Panc1 (cell line): ENCODE measurements at regions not wholly inside any gene's neighbourhood (a gene's known extent, or its start where the extent isn't known, plus 50 kb on each side); places are given as distances from the start of the nearest gene placed in this dataset.

Experiments
- ATAC-seq: fragments of 200-7000 bp; cut with Tn5 transposase; 2 replicates; pipeline ENCODE4 v1.9.1; 2020; ENCODE audit warnings: mild to moderate bottlenecking, moderate library complexity
- BruUV-seq: library from RNA; stranded (reverse); fragments of 400-500 nt; replicated peaks from 2 replicates; lab custom pipeline; 2021; lab: Mats Ljungman, UMichigan
- CTCF ChIA-PET: fragments of 300-600 bp; sonication (Branson Sonifier 250); formaldehyde crosslinking; loops from one replicate; lab custom pipeline; 2022; ENCODE audit warnings: antibody characterized with exemption; lab: Charles Lee
- POLR2A ChIA-PET: fragments of 300-600 bp; sonication (Branson Sonifier 250); formaldehyde crosslinking; loops from one replicate; lab custom pipeline; 2022; ENCODE audit warnings: antibody characterized with exemption; lab: Charles Lee
- DNase-seq: peaks from one replicate; pipeline ENCODE4 v3.0.0-alpha.2; 2010; ENCODE audit warnings: low read depth, low spot score
- H3K27ac ChIP-seq: 2 replicates; pipeline ENCODE4 v1.5.1; 2011; ENCODE audit warnings: mild to moderate bottlenecking, low read length, inconsistent platforms
- H3K27me3 ChIP-seq: fragments of 200-500 bp; sonication (Bioruptor generic); 2 replicates; pipeline ENCODE4 v1.6.0; 2014; ENCODE audit warnings: low read length, inconsistent platforms; ENCODE audit not compliant: control insufficient read depth, insufficient read depth
- H3K36me3 ChIP-seq: fragments of 200-500 bp; sonication (Bioruptor generic); 2 replicates; pipeline ENCODE4 v1.5.1; 2014; ENCODE audit warnings: inconsistent platforms, mild to moderate bottlenecking, low read length, moderate library complexity; ENCODE audit not compliant: control insufficient read depth, insufficient read depth
- H3K4me1 ChIP-seq: 2 replicates; pipeline ENCODE4 v1.5.1; 2011; ENCODE audit warnings: inconsistent platforms, mild to moderate bottlenecking, low read length, moderate library complexity; ENCODE audit not compliant: control insufficient read depth, insufficient read depth
- H3K4me3 ChIP-seq, 2 experiments: 2 replicates each; pipeline ENCODE4 v1.5.1; 2011 to 2012; ENCODE audit warnings: low read depth in 2 of 2, low read length in 2 of 2, mild to moderate bottlenecking in 2 of 2, inconsistent platforms in 1 of 2, moderate library complexity in 1 of 2
- H3K9me3 ChIP-seq: fragments of 200-500 bp; sonication (Bioruptor generic); 2 replicates; pipeline ENCODE4 v1.5.1; 2014; ENCODE audit warnings: low read depth, mild to moderate bottlenecking, inconsistent platforms, low read length, moderate library complexity; ENCODE audit not compliant: control insufficient read depth, insufficient read depth
- CTCF ChIP-seq: fragments of 450-650 bp; IDR thresholded peaks from 2 replicates; pipeline ENCODE4 v1.5.1; 2017; ENCODE audit warnings: mild to moderate bottlenecking
- POLR2AphosphoS5 ChIP-seq: IDR thresholded peaks from 2 replicates; pipeline ENCODE4 v1.6.1; 2012; ENCODE audit warnings: mild to moderate bottlenecking, low read depth, low read length, moderate library complexity
- REST ChIP-seq, 2 experiments: IDR thresholded peaks; 2 replicates each; pipeline ENCODE4 v1.6.1; 2011 to 2012; ENCODE audit warnings: low read depth in 2 of 2, control low read depth in 1 of 2, low read length in 1 of 2, mild to moderate bottlenecking in 1 of 2, moderate library complexity in 1 of 2; ENCODE audit not compliant: insufficient read depth in 1 of 2
- SIN3A ChIP-seq: IDR thresholded peaks from 2 replicates; pipeline ENCODE4 v1.6.1; 2012; ENCODE audit warnings: low read depth, mild to moderate bottlenecking, low read length, moderate library complexity, borderline replicate concordance; ENCODE audit not compliant: insufficient read depth
- TCF7L2 ChIP-seq: IDR thresholded peaks from 2 replicates; pipeline ENCODE4 v1.6.1; 2011; ENCODE audit warnings: mild to moderate bottlenecking, low read depth, low read length, inconsistent platforms
- in situ Hi-C: cut with HindIII; loops from 2 replicates; pipeline ENCODE4 v1.10.0; 2016; ENCODE audit warnings: low sequenced_read_pairs, low pct_unique_long_range_greater_than_20kb
- intact Hi-C: fragments of 100-400 bp; cut with micrococcal nuclease; formaldehyde crosslinking; loops from one replicate; pipeline ENCODE4 v1.10.0; 2022; ENCODE audit not compliant: unreplicated experiment

- no peak overlapping the region for H3K27ac ChIP-seq
- no peak overlapping the region for H3K4me3 ChIP-seq
- TF ChIP-seq CTCF: no peak
- TF ChIP-seq REST (IDR thresholded peaks at IDR 0.05; ENCODE audit: insufficient read depth in 1 of 2, low read depth in 2 of 2, low read length in 1 of 2): no peak
- TF ChIP-seq TCF7L2: no peak
- TF ChIP-seq SIN3A: no peak
- ChIA-PET POLR2A (no interaction called here), CTCF (no interaction called here)
- ATAC-seq: no peak
- no peaks in the 10 kb centered on the region for H3K9me3 ChIP-seq
- H3K4me1 ChIP-seq: no peaks in the 10 kb centered on the region
- no peaks in the 10 kb centered on the region for H3K36me3 ChIP-seq
- no peaks in the 10 kb centered on the region for H3K27me3 ChIP-seq
- intact Hi-C loops (no loop called here), in situ Hi-C loops (no loop called here)
- BruUV-seq: no TSS peak
- no peak for DNase-seq
Measured at GRCh38 chr9:79037338-79037737, 534.4 kb upstream of the TLE4 start.

- no peaks in the 10 kb centered on the region for H3K27me3 ChIP-seq
- BruUV-seq: no TSS peak
- POLR2A ChIA-PET: no interaction called here
- DNase-seq (no peak), ATAC-seq (no peak)
- H3K9me3 ChIP-seq: no peaks in the 10 kb centered on the region
- intact Hi-C loops (no loop called here), in situ Hi-C loops (no loop called here)
- CTCF ChIA-PET: no interaction called here
- H3K4me3 ChIP-seq: no peak overlapping the region
- H3K36me3 ChIP-seq: no peaks in the 10 kb centered on the region
- no peaks in the 10 kb centered on the region for H3K4me1 ChIP-seq
- no peak overlapping the region for H3K27ac ChIP-seq
- no peak for TF ChIP-seq POLR2AphosphoS5
- no peak for TF ChIP-seq CTCF
- no peak for TF ChIP-seq SIN3A
- no peak for TF ChIP-seq TCF7L2
- no peak for TF ChIP-seq REST (IDR thresholded peaks at IDR 0.05; ENCODE audit: insufficient read depth in 1 of 2, low read depth in 2 of 2, low read length in 1 of 2)
Measured at GRCh38 chr9:79040671-79041070, 531.1 kb upstream of the TLE4 start.
